MCF 10A (cell line): ENCODE measurements at regions not wholly inside any gene's neighbourhood (a gene's known extent, or its start where the extent isn't known, plus 50 kb on each side); places are given as distances from the start of the nearest gene placed in this dataset.
A peak's percentile ranks its signal among the peaks of the same experiment; 100 is the strongest.

Experiments used
- BruUV-seq: library from RNA; stranded (reverse); fragments of 400-500 nt; replicated peaks from 2 replicates; lab custom pipeline; 2021; lab: Mats Ljungman, UMichigan
- CTCF ChIA-PET: fragments of 300-600 bp; sonication (Branson Sonifier 250); formaldehyde crosslinking; extraction: SDS; loops from one replicate; lab custom pipeline; 2021; ENCODE audit warnings: antibody characterized with exemption, inconsistent platforms; lab: Yijun Ruan, JAX
- POLR2A ChIA-PET: fragments of 300-600, 350-650 bp; sonication (Branson Sonifier 250); formaldehyde crosslinking; extraction: SDS; loops from one replicate; lab custom pipeline; 2020; ENCODE audit warnings: antibody characterized with exemption, inconsistent platforms; lab: Yijun Ruan, JAX
- DNase-seq: peaks from one replicate; pipeline ENCODE4 v3.0.0-alpha.2; 2018; ENCODE audit not compliant: unreplicated experiment
- H3K27ac Mint-ChIP-seq: one replicate; pipeline ENCODE4 v1.8.0; 2022; ENCODE audit warnings: mild to moderate bottlenecking, low read depth, mixed read lengths; ENCODE audit not compliant: unreplicated experiment
- H3K27me3 Mint-ChIP-seq: one replicate; pipeline ENCODE4 v1.8.0; 2022; ENCODE audit warnings: mixed read lengths; ENCODE audit not compliant: insufficient read depth, unreplicated experiment
- H3K36me3 Mint-ChIP-seq: one replicate; pipeline ENCODE4 v1.8.0; 2022; ENCODE audit warnings: mild to moderate bottlenecking, moderate library complexity, mixed read lengths; ENCODE audit not compliant: insufficient read depth, unreplicated experiment
- H3K4me1 Mint-ChIP-seq: one replicate; pipeline ENCODE4 v1.8.0; 2022; ENCODE audit warnings: mixed read lengths; ENCODE audit not compliant: insufficient read depth, unreplicated experiment
- H3K4me3 Mint-ChIP-seq: one replicate; pipeline ENCODE4 v1.8.0; 2022; ENCODE audit warnings: mild to moderate bottlenecking, moderate library complexity, mixed read lengths; ENCODE audit not compliant: unreplicated experiment
- H3K9me3 Mint-ChIP-seq: one replicate; pipeline ENCODE4 v1.8.0; 2022; ENCODE audit warnings: mixed read lengths; ENCODE audit not compliant: unreplicated experiment
- CTCF ChIP-seq: fragments of 200-600 bp; IDR thresholded peaks from one replicate; pipeline ENCODE4 v1.8.0; 2022; ENCODE audit warnings: antibody characterized with exemption, mild to moderate bottlenecking; ENCODE audit not compliant: unreplicated experiment
- intact Hi-C: fragments of 100-400 bp; cut with micrococcal nuclease; formaldehyde crosslinking; loops from 2 replicates; pipeline ENCODE4 v1.14.1; 2022

GRCh38 chr4:77493120-77493752, 112.4 kb upstream of the CXCL13 start:
- no peaks in the 10 kb centered on the region for H3K36me3 Mint-ChIP-seq
- no peaks in the 10 kb centered on the region for H3K27me3 Mint-ChIP-seq
- no peak overlapping the region for H3K4me3 Mint-ChIP-seq
- TF ChIP-seq CTCF = no peak
- POLR2A ChIA-PET = interaction anchor here (1.3 kb wide), 1 partner anchor 44 kb away, joined by 3 read pairs; no protein-coding TSS in a partner anchor
- intact Hi-C loops = no loop called here
- no peak overlapping the region for H3K27ac Mint-ChIP-seq
- CTCF ChIA-PET = interaction anchor here (0.7 kb wide), 1 partner anchor 21 kb away, joined by 3 read pairs; no protein-coding TSS in a partner anchor
- no peak for DNase-seq
- BruUV-seq = no TSS peak
- no peaks in the 10 kb centered on the region for H3K9me3 Mint-ChIP-seq
- peaks cover 10% of the 10 kb centered on the region for H3K4me1 Mint-ChIP-seq

GRCh38 chr4:77493829-77494551, 111.6 kb upstream of the CXCL13 start:
- no peak overlapping the region for H3K4me3 Mint-ChIP-seq
- TF ChIP-seq CTCF = no peak
- peak; percentile 12 for DNase-seq
- no peaks in the 10 kb centered on the region for H3K36me3 Mint-ChIP-seq
- ChIA-PET CTCF (interaction anchor here (0.7 kb wide), 1 partner anchor 22 kb away, joined by 3 read pairs; no protein-coding TSS in a partner anchor), POLR2A (interaction anchor here (1.3 kb wide), 1 partner anchor 43 kb away, joined by 3 read pairs; no protein-coding TSS in a partner anchor)
- no peak overlapping the region for H3K27ac Mint-ChIP-seq
- H3K9me3 Mint-ChIP-seq = no peaks in the 10 kb centered on the region
- H3K4me1 Mint-ChIP-seq = peaks cover 10% of the 10 kb centered on the region
- no peaks in the 10 kb centered on the region for H3K27me3 Mint-ChIP-seq
- intact Hi-C loops = no loop called here
- BruUV-seq = no TSS peak

- intact Hi-C loops = no loop called here
- no peaks in the 10 kb centered on the region for H3K9me3 Mint-ChIP-seq
- peak overlapping the region; percentile 6 for H3K27ac Mint-ChIP-seq
- no peak for DNase-seq
- H3K36me3 Mint-ChIP-seq = no peaks in the 10 kb centered on the region
- no TSS peak for BruUV-seq
- CTCF ChIA-PET = interaction anchor here (0.5 kb wide), 1 partner anchor 19 kb away, joined by 3 read pairs; no protein-coding TSS in a partner anchor
- peaks cover 10% of the 10 kb centered on the region for H3K4me1 Mint-ChIP-seq
- H3K27me3 Mint-ChIP-seq = no peaks in the 10 kb centered on the region
- POLR2A ChIA-PET = interaction anchor here (0.6 kb wide), 1 partner anchor 246 kb away, joined by 4 read pairs; no protein-coding TSS in a partner anchor
- H3K4me3 Mint-ChIP-seq = no peak overlapping the region
- no peak for TF ChIP-seq CTCF
Observed at GRCh38 chr4:77496457-77496856, 109.2 kb upstream of the CXCL13 start.

- H3K4me3 Mint-ChIP-seq = no peak overlapping the region
- intact Hi-C loops = no loop called here
- H3K4me1 Mint-ChIP-seq = no peaks in the 10 kb centered on the region
- ChIA-PET CTCF (interaction anchor here (1.9 kb wide), 1 partner anchor 9 kb away, joined by 4 read pairs; no protein-coding TSS in a partner anchor), POLR2A (no interaction called here)
- TF ChIP-seq CTCF = no peak
- BruUV-seq = no TSS peak
- DNase-seq = no peak
- H3K36me3 Mint-ChIP-seq = no peaks in the 10 kb centered on the region
- H3K9me3 Mint-ChIP-seq = no peaks in the 10 kb centered on the region
- no peaks in the 10 kb centered on the region for H3K27me3 Mint-ChIP-seq
- no peak overlapping the region for H3K27ac Mint-ChIP-seq
Observed at GRCh38 chr4:77500801-77501200, 104.8 kb upstream of the CXCL13 start.
